ENCODE measurements at regions not wholly inside any gene's neighbourhood (a gene's known extent, or its start where the extent isn't known, plus 50 kb on each side); places are given as distances from the start of the nearest gene placed in this dataset.

DNA sequence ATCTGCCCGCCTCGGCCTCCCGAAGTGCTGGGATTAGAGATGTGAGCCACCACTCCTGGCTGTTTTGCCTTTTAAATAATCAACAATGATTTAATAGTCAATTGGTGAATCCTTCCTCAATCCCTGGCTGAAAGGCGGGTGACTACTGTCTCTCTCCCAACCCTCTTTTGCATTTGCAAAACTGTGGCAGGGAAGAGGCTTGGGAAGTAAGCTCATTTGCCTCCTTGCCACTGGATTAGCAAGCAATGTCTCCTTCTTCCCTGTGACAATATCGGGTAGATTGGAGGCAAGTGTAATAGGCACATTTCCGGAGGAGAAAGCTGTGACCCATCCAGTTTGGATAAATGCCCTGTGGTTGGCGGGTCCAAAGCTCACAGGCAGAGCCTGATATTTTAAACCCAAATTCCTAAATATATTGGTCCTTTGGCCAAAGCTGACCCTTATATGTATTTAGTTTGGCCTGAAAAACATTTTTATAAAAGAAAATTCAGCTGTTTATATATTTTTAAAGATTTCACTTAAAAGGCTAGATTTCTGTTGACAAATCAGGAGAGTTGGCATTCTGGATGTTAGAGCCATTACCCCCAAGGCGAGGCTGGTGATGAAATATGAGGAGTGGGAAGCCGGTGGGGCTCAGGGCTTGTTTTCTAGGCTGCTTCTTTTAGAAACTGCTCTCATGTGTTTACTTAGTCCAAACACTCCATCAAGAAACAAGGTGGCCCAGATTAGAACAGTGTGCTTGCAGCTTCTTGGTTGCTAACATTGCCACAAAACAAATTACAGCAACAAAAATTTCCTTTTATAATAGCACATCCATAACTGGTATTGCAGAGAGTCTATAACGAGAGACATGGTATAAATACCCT lies 646.9 kb upstream of the TMEM132C start:
- no peaks in the 10 kb centered on the region for H3K27me3 ChIP-seq (replicated peaks)
- no peak overlapping the region for H3K4me3 ChIP-seq
- no peaks in the 10 kb centered on the region for H3K9me3 ChIP-seq (replicated peaks)
- no peak overlapping the region for H3K27ac ChIP-seq
- H3K4me1 ChIP-seq (replicated peaks) = no peaks in the 10 kb centered on the region
- H3K36me3 ChIP-seq = no peaks in the 10 kb centered on the region
- DNase-seq (ENCODE audit: low read depth in 1 of 2, low spot score in 2 of 2) = no peak

DNA sequence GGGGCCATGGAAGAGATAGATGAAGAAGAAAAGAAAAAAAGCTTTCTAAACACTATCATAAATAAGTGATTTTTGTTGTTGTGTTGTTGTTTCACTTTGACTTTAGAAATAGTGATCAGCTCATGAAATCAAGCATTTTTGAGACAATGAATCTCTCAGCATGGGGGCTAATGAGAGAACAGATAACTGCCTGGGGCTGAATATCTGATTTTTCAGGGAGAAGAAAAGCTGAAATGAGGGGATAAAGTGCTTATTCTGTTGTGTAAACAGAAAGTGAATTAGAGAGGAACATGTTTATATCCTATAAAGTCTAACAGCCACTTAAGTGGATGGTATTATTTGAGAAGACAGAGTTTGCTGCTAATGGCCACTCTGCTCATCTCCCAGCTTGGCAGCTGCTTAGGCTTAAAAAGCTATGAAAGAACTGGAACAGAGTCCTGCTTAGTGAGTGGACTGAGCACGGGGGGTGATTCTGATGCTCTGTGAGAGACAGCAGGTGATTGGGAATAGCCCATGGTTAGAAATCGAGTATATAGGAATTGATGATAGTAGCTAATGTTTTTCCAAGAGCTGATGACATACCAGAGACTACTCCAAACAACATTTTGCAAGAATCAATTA lies 646.1 kb upstream of the TMEM132C start:
- H3K36me3 ChIP-seq = no peaks in the 10 kb centered on the region
- H3K27me3 ChIP-seq (replicated peaks) = no peaks in the 10 kb centered on the region
- H3K4me3 ChIP-seq = no peak overlapping the region

DNA sequence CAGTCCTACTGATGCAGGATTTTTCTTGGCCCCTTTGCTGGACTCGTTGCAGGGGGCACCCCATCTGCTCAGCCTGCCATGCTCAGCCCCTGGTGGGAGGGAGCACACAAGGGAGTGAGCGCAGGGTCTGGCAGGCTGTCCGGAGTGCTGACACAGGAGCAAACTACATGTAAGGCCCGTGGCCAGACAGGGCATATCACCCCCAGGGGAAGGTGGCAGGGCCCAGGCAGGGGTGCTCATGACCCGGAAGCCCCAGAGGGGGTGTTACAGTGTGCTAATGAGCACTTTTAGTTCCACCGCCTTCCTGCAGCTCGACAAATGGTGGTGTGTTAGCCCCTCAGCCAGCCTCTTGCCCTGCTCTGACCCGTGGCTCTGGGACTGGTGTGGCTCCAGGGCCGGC lies 645.6 kb upstream of the TMEM132C start:
- Histone ChIP-seq H3K27ac (no peak overlapping the region), H3K9me3 (replicated peaks) (no peaks in the 10 kb centered on the region), H3K4me3 (no peak overlapping the region), H3K4me1 (replicated peaks) (no peaks in the 10 kb centered on the region), H3K27me3 (replicated peaks) (no peaks in the 10 kb centered on the region), H3K36me3 (no peaks in the 10 kb centered on the region)
- DNase-seq (ENCODE audit: low read depth in 1 of 2, low spot score in 2 of 2) = no peak

More for the DNA sequence above, 646.1 kb upstream of the TMEM132C start:
- no peaks in the 10 kb centered on the region for H3K4me1 ChIP-seq (replicated peaks)
- DNase-seq (ENCODE audit: low read depth in 1 of 2, low spot score in 2 of 2) = no peak
- no peak overlapping the region for H3K27ac ChIP-seq
- no peaks in the 10 kb centered on the region for H3K9me3 ChIP-seq (replicated peaks)

DNA sequence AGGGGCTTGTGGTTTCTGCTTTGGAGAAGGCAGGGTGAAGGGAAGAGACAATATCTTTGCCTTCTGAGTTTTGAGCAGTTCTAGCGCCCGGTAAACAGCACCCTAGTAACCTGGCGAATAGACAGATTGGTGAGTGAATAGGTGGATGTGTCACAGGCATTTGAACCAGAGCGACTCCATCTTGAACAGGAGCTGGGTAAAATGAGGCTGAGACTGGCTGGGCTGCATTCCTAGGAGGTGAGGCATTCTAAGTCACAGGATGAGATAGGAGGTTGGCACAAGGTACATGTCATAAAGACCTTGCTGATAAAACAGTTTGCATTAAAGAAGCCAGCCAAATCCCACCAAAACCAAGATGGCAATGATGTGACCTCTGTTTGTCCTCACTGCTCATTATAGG lies 643.6 kb upstream of the TMEM132C start:
- no peaks in the 10 kb centered on the region for H3K9me3 ChIP-seq (replicated peaks)
- H3K4me1 ChIP-seq (replicated peaks) = no peaks in the 10 kb centered on the region
- H3K36me3 ChIP-seq = no peaks in the 10 kb centered on the region
- no peak overlapping the region for H3K27ac ChIP-seq
- no peaks in the 10 kb centered on the region for H3K27me3 ChIP-seq (replicated peaks)
- DNase-seq (ENCODE audit: low read depth in 1 of 2, low spot score in 2 of 2) = no peak
- H3K4me3 ChIP-seq = no peak overlapping the region

DNA sequence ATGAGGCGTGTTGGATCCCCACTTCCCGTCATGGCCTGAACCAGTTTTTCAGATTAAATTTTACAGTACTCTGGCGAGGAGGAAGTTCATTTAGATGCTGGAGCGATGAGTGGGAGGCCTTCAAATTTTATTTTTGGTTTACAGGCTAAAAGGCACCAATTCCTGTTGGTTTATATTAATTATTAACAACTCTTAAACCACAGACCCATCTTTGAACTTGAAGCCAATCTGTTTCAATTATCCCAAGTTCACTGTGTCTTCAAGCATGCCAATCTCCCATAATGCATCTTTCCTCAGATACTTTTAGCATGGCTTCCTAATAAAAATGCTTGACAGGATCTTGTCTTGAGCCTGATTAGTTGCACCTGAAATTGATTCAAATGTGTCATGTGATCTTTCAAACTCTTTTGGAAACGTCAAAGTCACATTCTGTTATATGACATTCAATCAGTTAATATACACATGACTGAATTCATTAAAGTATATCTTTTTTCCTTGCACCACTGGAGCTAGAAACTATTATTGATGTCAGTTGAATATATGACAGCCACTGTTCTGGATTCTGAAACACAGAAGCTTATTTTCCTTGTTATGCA lies 641.7 kb upstream of the TMEM132C start:
- H3K36me3 ChIP-seq = no peaks in the 10 kb centered on the region
- H3K4me1 ChIP-seq (replicated peaks) = no peaks in the 10 kb centered on the region
- no peak for DNase-seq (ENCODE audit: low read depth in 1 of 2, low spot score in 2 of 2)
- no peaks in the 10 kb centered on the region for H3K27me3 ChIP-seq (replicated peaks)
- no peak overlapping the region for H3K4me3 ChIP-seq
- H3K9me3 ChIP-seq (replicated peaks) = no peaks in the 10 kb centered on the region
- no peak overlapping the region for H3K27ac ChIP-seq

DNA sequence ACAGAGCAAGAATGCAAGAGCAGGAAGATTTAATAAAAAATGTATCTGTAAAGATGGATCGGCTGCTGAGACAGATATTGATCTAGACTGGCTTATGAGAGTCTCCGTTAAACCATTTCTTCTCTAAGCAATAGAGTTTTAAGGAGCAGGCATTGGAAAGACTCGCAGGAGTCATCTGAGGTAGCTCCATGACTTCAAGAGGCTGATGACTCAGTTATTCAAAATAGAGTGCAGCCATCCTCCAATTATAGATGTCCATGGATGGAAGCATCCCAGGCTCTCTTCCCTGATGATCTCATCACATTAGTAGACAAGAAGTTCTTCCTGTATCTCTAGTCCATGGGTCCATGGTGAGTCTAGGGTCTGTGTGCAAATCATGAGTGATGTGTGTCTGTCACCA lies 638.3 kb upstream of the TMEM132C start:
- H3K27me3 ChIP-seq (replicated peaks) = no peaks in the 10 kb centered on the region
- H3K27ac ChIP-seq = no peak overlapping the region
- no peaks in the 10 kb centered on the region for H3K4me1 ChIP-seq (replicated peaks)
- H3K9me3 ChIP-seq (replicated peaks) = no peaks in the 10 kb centered on the region
- no peak for DNase-seq (ENCODE audit: low read depth in 1 of 2, low spot score in 2 of 2)
- no peaks in the 10 kb centered on the region for H3K36me3 ChIP-seq
- H3K4me3 ChIP-seq = no peak overlapping the region

DNA sequence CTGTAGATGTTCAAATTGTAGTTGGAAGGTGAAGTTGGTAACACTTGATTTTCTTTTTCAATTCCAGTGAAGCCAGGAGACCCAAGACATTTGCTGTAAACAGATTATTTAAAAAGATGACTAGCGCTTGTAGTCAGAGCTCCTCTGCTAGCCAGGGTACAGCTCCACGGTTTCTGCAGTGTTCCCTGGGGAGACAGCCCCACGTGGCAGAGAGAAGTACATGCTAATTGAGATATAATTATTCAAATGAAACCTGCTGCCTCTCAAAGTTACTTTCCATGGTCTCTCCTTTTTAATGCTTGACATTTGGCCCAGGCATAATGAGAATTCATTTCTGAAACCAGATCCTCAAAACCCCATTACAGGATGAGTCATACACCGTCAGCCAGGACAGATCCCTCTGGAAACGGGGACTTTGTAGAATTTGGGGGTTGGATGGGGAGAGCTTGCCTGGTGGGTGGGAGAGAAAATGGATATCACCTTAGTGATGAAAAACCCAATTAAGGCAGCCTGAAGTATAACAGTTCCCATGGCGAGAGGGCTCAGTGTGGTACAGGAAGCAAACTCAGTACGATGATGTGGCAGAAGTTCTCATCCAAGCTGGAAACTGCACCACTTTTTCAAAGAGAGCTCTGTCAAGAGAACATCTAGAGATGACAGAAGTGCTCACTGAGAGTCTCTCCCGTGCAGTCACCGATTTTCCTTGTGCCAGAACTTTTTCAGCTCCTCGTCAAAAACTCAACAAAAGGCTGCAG lies 637.7 kb upstream of the TMEM132C start:
- Histone ChIP-seq H3K27ac (no peak overlapping the region), H3K4me3 (no peak overlapping the region)
- DNase-seq (ENCODE audit: low read depth in 1 of 2, low spot score in 2 of 2) = no peak

DNA sequence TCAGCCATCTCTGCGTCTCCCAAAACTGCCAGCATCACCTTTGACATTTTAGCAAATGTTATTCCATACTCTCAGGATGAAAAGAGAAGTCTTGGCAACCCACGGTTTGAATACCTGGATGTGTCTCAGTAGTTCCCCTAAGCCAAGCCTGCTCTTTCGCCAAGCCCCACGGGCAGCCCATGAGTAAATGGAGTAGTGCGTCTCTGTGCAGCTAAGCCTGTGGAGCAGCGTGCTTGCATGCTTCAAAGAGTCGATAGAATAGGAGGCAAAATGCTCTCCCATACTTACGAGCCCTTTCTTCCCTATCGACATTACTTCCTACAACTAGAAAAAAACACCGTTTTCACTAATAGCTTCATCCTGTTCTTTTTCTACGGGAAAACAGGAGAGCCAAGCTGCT lies 634.5 kb upstream of the TMEM132C start:
- H3K4me3 ChIP-seq = no peak overlapping the region
- H3K36me3 ChIP-seq = no peaks in the 10 kb centered on the region
- H3K27me3 ChIP-seq (replicated peaks) = no peaks in the 10 kb centered on the region
- DNase-seq (ENCODE audit: low read depth in 1 of 2, low spot score in 2 of 2) = no peak
- H3K4me1 ChIP-seq (replicated peaks) = no peaks in the 10 kb centered on the region
- H3K27ac ChIP-seq = no peak overlapping the region
- no peaks in the 10 kb centered on the region for H3K9me3 ChIP-seq (replicated peaks)

More for the DNA sequence above, 637.7 kb upstream of the TMEM132C start:
- Histone ChIP-seq H3K36me3 (no peaks in the 10 kb centered on the region), H3K9me3 (replicated peaks) (no peaks in the 10 kb centered on the region), H3K27me3 (replicated peaks) (no peaks in the 10 kb centered on the region), H3K4me1 (replicated peaks) (no peaks in the 10 kb centered on the region)

DNA sequence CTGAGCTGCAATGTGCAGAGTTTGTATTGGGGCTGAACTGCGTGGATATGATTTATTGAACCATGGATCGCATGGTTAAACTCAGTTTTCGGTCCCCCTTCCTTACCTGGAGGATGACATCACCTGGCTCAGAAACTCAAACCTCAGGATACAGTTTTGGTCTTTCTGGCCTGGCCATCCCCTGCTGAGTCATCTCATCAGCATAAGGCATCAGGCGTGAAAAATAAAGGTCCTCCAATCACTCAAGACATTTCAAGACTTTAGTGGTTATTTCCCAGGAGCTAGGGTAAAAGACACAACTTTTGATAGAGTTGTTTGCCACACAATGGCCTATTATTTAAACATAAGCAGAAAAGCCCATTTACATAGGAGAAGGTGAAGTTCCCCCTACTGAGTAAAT lies 631.1 kb upstream of the TMEM132C start:
- DNase-seq (ENCODE audit: low read depth in 1 of 2, low spot score in 2 of 2) = no peak

DNA sequence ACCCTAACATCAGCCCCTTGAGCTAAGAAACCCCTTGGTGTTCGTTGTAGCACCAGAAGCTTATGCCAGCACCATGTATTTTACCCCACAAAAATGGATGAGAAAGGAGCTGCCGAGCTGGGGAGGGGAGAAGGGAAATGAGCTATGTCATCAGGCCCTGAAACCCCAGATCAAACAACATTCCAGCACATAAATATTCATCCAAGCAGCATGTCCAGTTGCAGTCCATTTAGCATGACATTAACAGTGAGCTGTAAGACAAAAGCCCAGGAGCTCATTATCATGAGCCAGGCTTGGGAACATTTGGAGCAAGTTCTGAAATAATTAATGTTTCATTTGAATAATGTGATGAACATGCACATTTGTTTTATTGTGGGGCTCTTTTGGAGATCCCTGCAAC lies 630.1 kb upstream of the TMEM132C start:
- Histone ChIP-seq H3K4me3 (no peak overlapping the region), H3K27me3 (replicated peaks) (no peaks in the 10 kb centered on the region), H3K4me1 (replicated peaks) (no peaks in the 10 kb centered on the region), H3K36me3 (no peaks in the 10 kb centered on the region), H3K27ac (no peak overlapping the region), H3K9me3 (replicated peaks) (no peaks in the 10 kb centered on the region)
- no peak for DNase-seq (ENCODE audit: low read depth in 1 of 2, low spot score in 2 of 2)

More for the DNA sequence above, 631.1 kb upstream of the TMEM132C start:
- Histone ChIP-seq H3K27me3 (replicated peaks) (no peaks in the 10 kb centered on the region), H3K27ac (no peak overlapping the region), H3K36me3 (no peaks in the 10 kb centered on the region), H3K4me3 (no peak overlapping the region), H3K4me1 (replicated peaks) (no peaks in the 10 kb centered on the region), H3K9me3 (replicated peaks) (no peaks in the 10 kb centered on the region)

DNA sequence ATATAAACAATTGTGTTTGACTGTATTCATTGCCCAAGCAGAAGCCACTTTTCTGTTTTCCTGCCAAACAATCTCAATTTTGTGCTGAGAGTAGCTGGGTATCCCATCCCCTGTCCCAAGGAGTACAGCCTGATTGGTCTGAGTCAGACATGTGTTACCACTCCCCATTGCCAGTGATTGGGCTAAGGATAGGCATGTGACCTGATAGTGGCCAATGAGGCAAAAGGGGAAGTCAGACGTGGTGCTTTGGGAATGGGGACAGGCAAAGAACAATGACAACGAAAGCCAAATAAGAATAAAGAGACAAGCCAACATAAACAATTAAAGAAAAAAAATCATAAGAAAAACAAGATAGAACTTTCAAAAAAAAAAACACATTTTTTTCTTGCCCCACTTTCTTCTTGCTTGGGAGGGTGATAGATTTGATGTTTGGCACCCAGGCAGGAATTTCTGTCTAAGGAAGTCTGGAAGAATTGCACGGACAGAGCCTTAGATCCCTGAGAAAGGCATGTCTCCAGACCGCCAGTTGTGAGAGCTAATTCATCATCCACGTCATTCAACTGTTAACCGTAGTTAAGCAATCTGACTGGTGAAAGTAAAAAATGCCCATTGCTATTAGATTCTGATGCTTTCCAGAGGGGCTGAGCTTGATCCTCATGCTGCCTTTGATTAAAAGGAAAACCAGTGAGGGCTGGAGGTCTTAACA lies 626.6 kb upstream of the TMEM132C start:
- H3K27me3 ChIP-seq (replicated peaks) = no peaks in the 10 kb centered on the region
- H3K36me3 ChIP-seq = no peaks in the 10 kb centered on the region
- H3K4me1 ChIP-seq (replicated peaks) = no peaks in the 10 kb centered on the region
- no peak overlapping the region for H3K27ac ChIP-seq
- no peak overlapping the region for H3K4me3 ChIP-seq
- H3K9me3 ChIP-seq (replicated peaks) = no peaks in the 10 kb centered on the region
- DNase-seq (ENCODE audit: low read depth in 1 of 2, low spot score in 2 of 2) = no peak

DNA sequence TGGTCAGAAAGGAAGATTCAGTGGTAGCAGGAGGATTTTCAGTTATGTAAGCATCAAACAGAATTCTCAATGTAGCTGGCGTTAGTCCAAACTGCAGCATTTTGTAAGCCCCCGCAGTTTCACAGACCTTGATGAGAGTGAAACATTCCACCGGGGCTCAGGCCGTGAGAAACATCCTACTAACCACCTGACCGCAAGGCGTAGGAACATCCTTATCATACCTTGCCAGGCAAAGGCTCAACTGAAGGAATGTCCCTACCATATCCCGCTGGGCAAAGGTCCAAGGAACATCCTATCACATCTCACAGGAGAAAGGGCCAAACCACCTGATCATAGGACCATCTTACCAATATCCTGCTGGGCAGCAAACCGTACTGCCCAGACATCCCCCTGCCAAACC lies 624.8 kb upstream of the TMEM132C start:
- Histone ChIP-seq H3K9me3 (replicated peaks) (no peaks in the 10 kb centered on the region), H3K27me3 (replicated peaks) (no peaks in the 10 kb centered on the region), H3K27ac (no peak overlapping the region), H3K36me3 (no peaks in the 10 kb centered on the region), H3K4me3 (no peak overlapping the region), H3K4me1 (replicated peaks) (no peaks in the 10 kb centered on the region)
- no peak for DNase-seq (ENCODE audit: low read depth in 1 of 2, low spot score in 2 of 2)

DNA sequence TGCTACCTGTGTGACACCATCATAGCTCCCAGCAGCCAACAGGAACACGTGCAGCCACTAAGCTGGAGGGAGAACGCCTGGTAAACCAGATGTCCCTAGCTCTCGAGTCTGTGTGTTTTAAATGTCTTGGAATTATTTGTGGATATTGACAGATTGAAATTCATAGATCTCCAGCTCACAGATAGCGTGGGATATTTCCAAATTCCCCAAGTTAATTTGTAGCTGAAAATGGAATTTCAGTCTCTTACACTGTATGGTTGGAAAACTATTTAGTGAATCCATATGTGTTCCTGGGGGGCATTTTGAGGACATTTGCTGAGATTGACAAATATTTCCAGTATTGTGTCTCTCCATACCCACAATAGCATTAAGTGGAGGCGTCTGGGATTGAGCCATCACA lies 618.6 kb upstream of the TMEM132C start:
- Histone ChIP-seq H3K9me3 (replicated peaks) (no peaks in the 10 kb centered on the region), H3K27me3 (replicated peaks) (no peaks in the 10 kb centered on the region), H3K27ac (no peak overlapping the region), H3K4me3 (no peak overlapping the region), H3K36me3 (no peaks in the 10 kb centered on the region), H3K4me1 (replicated peaks) (no peaks in the 10 kb centered on the region)
- DNase-seq (ENCODE audit: low read depth in 1 of 2, low spot score in 2 of 2) = no peak
